Lower lobe of right lung (tissue), 2 donors: ENCODE measurements at regions not wholly inside any gene's neighbourhood (a gene's known extent, or its start where the extent isn't known, plus 50 kb on each side); places are given as distances from the start of the nearest gene placed in this dataset.
"Not testable (repeated sequence)": the region's sequence is repeated elsewhere in the genome, so short reads cannot be mapped to it uniquely, and the experiment has no call there.

ENCODE experiments used
- ATAC-seq, 2 donors: fragments of 200-7000 bp; cut with Tn5 transposase; one replicate each; pipeline ENCODE4 v1.9.1; 2020 to 2022; ENCODE audit warnings: mild to moderate bottlenecking in 2 of 2, moderate library complexity in 2 of 2
- DNase-seq: peaks from one replicate; pipeline ENCODE4 v3.0.0-alpha.2; 2020
- H3K27ac ChIP-seq: fragments of 200-600 bp; one replicate; pipeline ENCODE4 v1.8.0; 2022
- H3K27me3 ChIP-seq: fragments of 200-600 bp; one replicate; pipeline ENCODE4 v1.8.0; 2022; ENCODE audit warnings: low read depth
- H3K36me3 ChIP-seq: fragments of 200-600 bp; one replicate; pipeline ENCODE4 v1.8.0; 2022; ENCODE audit warnings: mild to moderate bottlenecking
- H3K4me1 ChIP-seq: fragments of 200-600 bp; one replicate; pipeline ENCODE4 v1.8.0; 2022
- H3K4me3 ChIP-seq: fragments of 200-600 bp; one replicate; pipeline ENCODE4 v1.8.0; 2022; ENCODE audit warnings: mild to moderate bottlenecking
- H3K9me3 ChIP-seq: fragments of 200-600 bp; one replicate; pipeline ENCODE4 v1.8.0; 2022
- intact Hi-C: fragments of 100-400 bp; cut with DNase I; formaldehyde crosslinking; loops from one replicate; pipeline ENCODE4 v1.11.0; 2022
- TF ChIP-seq, protein P1 (sequence below): fragments of 200-600 bp; IDR thresholded peaks from one replicate; pipeline ENCODE4 v1.8.0; 2022; ENCODE audit warnings: antibody characterized with exemption, mild to moderate bottlenecking
- donor health status: DM: no; HTN: yes; CAD: no; lungs with severe emphysema.

DNA sequence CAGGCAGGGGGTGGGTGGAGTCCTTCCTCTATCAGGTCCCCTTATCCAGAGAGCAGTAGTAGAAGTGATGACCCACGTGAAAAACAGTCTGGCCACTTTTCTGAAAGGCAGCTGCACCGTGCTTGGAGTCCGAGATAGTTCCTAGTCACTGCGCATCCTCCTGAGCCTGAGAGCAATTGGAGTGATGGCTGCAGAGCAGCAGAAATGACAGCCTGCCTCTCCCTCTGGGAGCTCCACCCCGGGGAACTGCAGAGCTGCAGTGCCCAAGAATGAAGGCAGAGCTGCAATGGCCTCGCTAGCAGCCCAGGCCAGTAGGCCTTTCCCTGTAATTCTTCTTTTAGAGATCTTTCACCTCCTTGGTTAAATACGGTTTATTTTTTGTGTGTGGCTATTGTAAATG is 82.6 kb downstream of the CETN3 start:
- no peak for ATAC-seq
- TF ChIP-seq, protein P1, sequence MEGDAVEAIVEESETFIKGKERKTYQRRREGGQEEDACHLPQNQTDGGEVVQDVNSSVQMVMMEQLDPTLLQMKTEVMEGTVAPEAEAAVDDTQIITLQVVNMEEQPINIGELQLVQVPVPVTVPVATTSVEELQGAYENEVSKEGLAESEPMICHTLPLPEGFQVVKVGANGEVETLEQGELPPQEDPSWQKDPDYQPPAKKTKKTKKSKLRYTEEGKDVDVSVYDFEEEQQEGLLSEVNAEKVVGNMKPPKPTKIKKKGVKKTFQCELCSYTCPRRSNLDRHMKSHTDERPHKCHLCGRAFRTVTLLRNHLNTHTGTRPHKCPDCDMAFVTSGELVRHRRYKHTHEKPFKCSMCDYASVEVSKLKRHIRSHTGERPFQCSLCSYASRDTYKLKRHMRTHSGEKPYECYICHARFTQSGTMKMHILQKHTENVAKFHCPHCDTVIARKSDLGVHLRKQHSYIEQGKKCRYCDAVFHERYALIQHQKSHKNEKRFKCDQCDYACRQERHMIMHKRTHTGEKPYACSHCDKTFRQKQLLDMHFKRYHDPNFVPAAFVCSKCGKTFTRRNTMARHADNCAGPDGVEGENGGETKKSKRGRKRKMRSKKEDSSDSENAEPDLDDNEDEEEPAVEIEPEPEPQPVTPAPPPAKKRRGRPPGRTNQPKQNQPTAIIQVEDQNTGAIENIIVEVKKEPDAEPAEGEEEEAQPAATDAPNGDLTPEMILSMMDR, result no peak
- H3K4me3 ChIP-seq, result no peak overlapping the region
- no peaks in the 10 kb centered on the region for H3K9me3 ChIP-seq
- H3K27me3 ChIP-seq, result no peaks in the 10 kb centered on the region
- no peak overlapping the region for H3K27ac ChIP-seq
- H3K36me3 ChIP-seq, result no peaks in the 10 kb centered on the region
- H3K4me1 ChIP-seq, result no peaks in the 10 kb centered on the region
- DNase-seq, result no peak
- intact Hi-C loops, result no loop called here

DNA sequence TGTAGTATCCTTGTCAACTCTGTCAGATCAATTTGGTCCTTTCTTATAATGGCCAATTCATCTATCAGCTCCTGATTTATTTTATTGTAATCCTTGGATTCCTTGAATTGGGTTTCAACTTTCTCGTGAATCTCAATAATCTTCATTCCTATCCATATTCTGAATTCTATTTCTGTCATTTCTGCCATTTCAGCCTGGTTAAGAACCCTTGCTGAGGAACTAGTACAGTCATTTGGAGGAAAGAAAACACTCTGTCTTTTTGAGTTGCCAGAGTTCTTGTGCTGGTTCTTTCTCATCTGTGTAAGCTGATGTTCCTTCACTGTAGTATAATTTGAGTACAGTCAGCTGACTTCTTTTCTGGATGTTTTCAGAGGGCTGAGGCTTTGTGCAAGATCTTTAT is 84.5 kb downstream of the CETN3 start:
- ATAC-seq (no peak), DNase-seq (no peak)
- H3K36me3 ChIP-seq, result no peaks in the 10 kb centered on the region
- H3K9me3 ChIP-seq, result no peaks in the 10 kb centered on the region
- no peak overlapping the region for H3K4me3 ChIP-seq
- H3K27me3 ChIP-seq, result no peaks in the 10 kb centered on the region
- TF ChIP-seq, protein P1, result no peak
- no peak overlapping the region for H3K27ac ChIP-seq
- no peaks in the 10 kb centered on the region for H3K4me1 ChIP-seq
- intact Hi-C loops, result no loop called here

DNA sequence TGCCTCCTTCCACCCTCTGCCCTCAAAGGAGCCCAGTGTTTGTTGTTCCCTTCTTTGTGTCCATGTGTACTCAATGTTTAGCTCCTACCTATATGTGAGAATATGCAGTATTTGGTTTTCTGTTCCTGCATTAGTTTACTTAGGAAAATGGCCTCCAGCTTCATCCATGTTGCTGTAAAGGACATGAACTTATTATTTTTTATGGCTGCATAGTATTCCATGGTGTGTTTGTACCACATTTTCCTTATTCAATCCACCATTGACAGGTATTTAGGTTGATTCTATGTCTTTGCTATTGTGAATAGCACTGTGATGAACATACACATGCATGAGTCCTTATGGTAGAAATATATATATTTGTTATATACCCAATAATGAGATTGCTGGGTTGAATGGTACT is 89.2 kb downstream of the CETN3 start:
- intact Hi-C loops, ATAC-seq: not testable (repeated sequence)

DNA sequence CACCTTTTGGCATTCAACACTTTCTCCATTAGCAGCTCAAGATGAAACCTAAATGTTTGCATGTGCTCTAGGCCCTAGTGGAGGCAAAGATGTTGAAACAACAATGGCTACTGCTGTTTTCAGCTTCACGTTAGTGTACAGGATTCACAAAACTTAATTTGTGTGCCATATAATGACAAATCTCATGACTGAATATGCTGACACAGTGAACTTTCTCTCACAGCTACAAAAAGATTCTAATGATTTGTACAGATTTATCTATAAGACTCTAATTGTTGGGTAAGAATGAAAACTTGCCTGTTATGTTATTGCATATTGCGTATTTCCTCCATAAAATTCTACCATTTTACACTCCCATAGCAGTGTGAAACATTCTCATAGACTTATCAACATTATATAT is 97.5 kb downstream of the CETN3 start:
- TF ChIP-seq, protein P1, result no peak
- H3K27ac ChIP-seq, result no peak overlapping the region

More for the DNA sequence above, 89.2 kb downstream of the CETN3 start:
- H3K9me3 ChIP-seq, DNase-seq, H3K27me3 ChIP-seq, H3K4me1 ChIP-seq, H3K4me3 ChIP-seq, H3K27ac ChIP-seq, H3K36me3 ChIP-seq: not testable (repeated sequence)

DNA sequence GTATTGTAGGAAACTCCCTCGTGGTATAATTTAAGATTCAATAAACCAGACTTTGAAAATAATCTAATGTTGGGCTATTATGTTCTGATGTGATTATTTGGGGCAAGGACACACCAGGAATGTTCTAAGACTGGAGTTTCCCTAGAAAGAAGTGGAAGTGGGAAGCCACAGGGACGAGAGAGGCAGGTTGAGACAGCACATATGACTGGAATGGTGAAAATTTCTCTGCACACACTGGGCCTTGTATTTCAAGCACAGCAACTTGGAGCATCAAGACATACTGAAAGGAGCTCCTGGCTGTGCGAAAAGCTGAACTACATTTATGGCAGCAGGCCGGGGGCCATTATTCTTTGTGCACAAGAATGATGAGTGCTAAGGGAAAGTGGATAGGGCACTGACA is 98.2 kb downstream of the CETN3 start:
- intact Hi-C loops, result no loop called here
- DNase-seq, result no peak
- no peak for ATAC-seq
- no peaks in the 10 kb centered on the region for H3K36me3 ChIP-seq
- TF ChIP-seq, protein P1, result no peak
- no peaks in the 10 kb centered on the region for H3K4me1 ChIP-seq
- H3K9me3 ChIP-seq, result no peaks in the 10 kb centered on the region
- no peak overlapping the region for H3K27ac ChIP-seq
- H3K27me3 ChIP-seq, result no peaks in the 10 kb centered on the region
- no peak overlapping the region for H3K4me3 ChIP-seq

More for the DNA sequence above, 97.5 kb downstream of the CETN3 start:
- Histone ChIP-seq H3K9me3 (no peaks in the 10 kb centered on the region), H3K4me1 (no peaks in the 10 kb centered on the region), H3K27me3 (no peaks in the 10 kb centered on the region), H3K36me3 (no peaks in the 10 kb centered on the region), H3K4me3 (no peak overlapping the region)
- DNase-seq (no peak), ATAC-seq (no peak)
- intact Hi-C loops, result no loop called here

DNA sequence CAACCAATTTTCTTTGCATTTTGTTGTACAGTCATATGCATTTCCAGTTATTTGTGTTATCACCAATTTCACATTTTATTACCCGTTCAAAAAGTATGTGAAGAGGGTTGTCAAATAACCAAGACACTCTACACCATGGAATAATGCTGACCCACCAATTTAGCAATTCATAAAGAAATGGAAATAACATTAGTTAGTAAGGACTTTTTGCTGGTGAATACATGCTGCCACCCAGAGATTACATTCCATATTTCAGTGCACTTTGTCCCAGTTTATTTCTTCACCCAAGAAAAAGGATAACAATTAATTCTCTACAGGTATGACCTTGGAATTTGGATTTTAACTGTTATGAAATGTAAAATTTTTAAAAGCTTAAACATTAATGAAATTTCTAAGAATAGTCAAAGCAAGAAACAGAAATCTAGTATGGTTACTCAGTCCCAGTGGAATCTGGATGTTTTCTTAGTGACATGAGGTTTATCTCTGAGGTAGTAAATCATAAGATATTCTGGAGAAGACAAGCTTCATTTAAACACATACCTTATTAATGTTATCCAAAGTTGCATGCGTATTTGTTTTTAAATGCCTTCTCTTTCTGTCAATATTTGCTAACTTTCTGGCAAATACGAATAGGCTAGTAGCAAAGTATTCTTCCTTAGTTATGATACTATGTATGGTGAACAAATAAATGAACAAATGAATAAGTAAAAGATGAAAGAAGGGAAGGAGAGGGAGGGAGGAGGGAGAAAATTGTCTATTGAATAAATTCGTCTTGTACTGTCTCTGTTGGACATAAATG is 100.6 kb downstream of the CETN3 start:
- no peak overlapping the region for H3K27ac ChIP-seq
- no peaks in the 10 kb centered on the region for H3K4me1 ChIP-seq
- H3K4me3 ChIP-seq, result no peak overlapping the region
- H3K9me3 ChIP-seq, result no peaks in the 10 kb centered on the region
- DNase-seq, result no peak
- no peaks in the 10 kb centered on the region for H3K36me3 ChIP-seq
- ATAC-seq, result no peak
- H3K27me3 ChIP-seq, result no peaks in the 10 kb centered on the region
- intact Hi-C loops, result no loop called here
- TF ChIP-seq, protein P1, result no peak
